HEK293 (cell line): ENCODE measurements at regions not wholly inside any gene's neighbourhood (a gene's known extent, or its start where the extent isn't known, plus 50 kb on each side); places are given as distances from the start of the nearest gene placed in this dataset.

Source experiments
- CTCF ChIA-PET: fragments of 350-600 bp; formaldehyde crosslinking; extraction: SDS; loops from one replicate; lab custom pipeline; 2021; ENCODE audit warnings: antibody characterized with exemption; lab: Yijun Ruan, JAX
- POLR2A ChIA-PET: fragments of 300-600 bp; formaldehyde crosslinking; extraction: SDS; loops from one replicate; lab custom pipeline; 2020; ENCODE audit warnings: antibody characterized with exemption, inconsistent platforms; lab: Yijun Ruan, JAX
- H3K27ac ChIP-seq: fragments of 200-500 bp; sonication (Bioruptor generic); 2 replicates; pipeline ENCODE4 v1.5.1; 2014; ENCODE audit warnings: low read depth, low read length, control low read depth, inconsistent platforms; ENCODE audit errors: extremely low read depth
- H3K36me3 ChIP-seq, 2 experiments: fragments of 200-500 bp in 1 of 2; sonication (Bioruptor generic) in 1 of 2; 1 replicate in 1 of 2; 2 replicates in 1 of 2; pipeline ENCODE4 v1.5.1; 2014 to 2017; ENCODE audit warnings: inconsistent platforms in 2 of 2, low read length in 2 of 2; ENCODE audit not compliant: control insufficient read depth in 2 of 2, insufficient read depth in 1 of 2
- H3K4me1 ChIP-seq: fragments of 200-500 bp; sonication (Bioruptor generic); 2 replicates; pipeline ENCODE4 v1.5.1; 2014; ENCODE audit warnings: mild to moderate bottlenecking, low read length, inconsistent platforms; ENCODE audit not compliant: control insufficient read depth, insufficient read depth
- H3K4me3 ChIP-seq: 2 replicates; pipeline ENCODE4 v1.5.1; 2011; ENCODE audit warnings: low read depth, mild to moderate bottlenecking, control low read depth, low read length, moderate library complexity
- H3K9me3 ChIP-seq: fragments of 200-500 bp; sonication (Bioruptor generic); 2 replicates; pipeline ENCODE4 v1.5.1; 2014; ENCODE audit warnings: low read depth, low read length, inconsistent platforms; ENCODE audit not compliant: control insufficient read depth, insufficient read depth
- HOXA7 ChIP-seq: sonication (generic); formaldehyde crosslinking; IDR thresholded peaks from 2 replicates; pipeline ENCODE4 v1.8.1; 2022; ENCODE audit warnings: missing genetic modification reagents, borderline replicate concordance
- HOXD13 ChIP-seq: sonication (generic); formaldehyde crosslinking; IDR thresholded peaks from 2 replicates; pipeline ENCODE4 v1.8.0; 2022; ENCODE audit warnings: missing genetic modification reagents, borderline replicate concordance
- KLF16 ChIP-seq: fragments of 450-650 bp; formaldehyde crosslinking; IDR thresholded peaks from 2 replicates; pipeline ENCODE4 v1.5.1; 2017; ENCODE audit warnings: missing biosample characterization, missing genetic modification characterization
- YY1 ChIP-seq: fragments of 450-650 bp; formaldehyde crosslinking; IDR thresholded peaks from 2 replicates; pipeline ENCODE4 v1.5.1; 2018; ENCODE audit warnings: missing biosample characterization, missing genetic modification characterization
- ZNF114 ChIP-seq: fragments of 450-650 bp; formaldehyde crosslinking; IDR thresholded peaks from 2 replicates; pipeline ENCODE4 v1.5.0; 2017; ENCODE audit warnings: missing biosample characterization, missing genetic modification characterization
- ZNF350 ChIP-seq: fragments of 450-650 bp; formaldehyde crosslinking; IDR thresholded peaks from 2 replicates; pipeline ENCODE4 v1.5.0; 2017; ENCODE audit warnings: missing biosample characterization, mild to moderate bottlenecking, missing genetic modification characterization
- ZNF433 ChIP-seq: fragments of 450-650 bp; formaldehyde crosslinking; IDR thresholded peaks from 2 replicates; pipeline ENCODE4 v1.5.1; 2016; ENCODE audit warnings: missing biosample characterization, missing genetic modification characterization, low read depth
- ZNF473 ChIP-seq: fragments of 450-650 bp; formaldehyde crosslinking; IDR thresholded peaks from 2 replicates; pipeline ENCODE4 v1.5.1; 2017; ENCODE audit warnings: missing biosample characterization, missing genetic modification characterization
- ZNF501 ChIP-seq: fragments of 450-650 bp; formaldehyde crosslinking; IDR thresholded peaks from 2 replicates; pipeline ENCODE4 v1.5.1; 2016; ENCODE audit warnings: missing biosample characterization, missing genetic modification characterization
- ZNF561 ChIP-seq: fragments of 450-650 bp; IDR thresholded peaks from 2 replicates; pipeline ENCODE4 v1.5.1; 2018; ENCODE audit warnings: missing biosample characterization, missing genetic modification characterization, borderline replicate concordance
- ZNF768 ChIP-seq: fragments of 450-650 bp; formaldehyde crosslinking; IDR thresholded peaks from 2 replicates; pipeline ENCODE4 v1.5.1; 2018; ENCODE audit warnings: missing biosample characterization, mild to moderate bottlenecking, missing genetic modification characterization
- ZNF837 ChIP-seq: fragments of 450-650 bp; formaldehyde crosslinking; IDR thresholded peaks from 2 replicates; pipeline ENCODE4 v1.5.1; 2016; ENCODE audit warnings: missing biosample characterization, missing genetic modification characterization
- TF ChIP-seq, protein P1 (sequence below): fragments of 450-650 bp; IDR thresholded peaks from 2 replicates; pipeline ENCODE4 v1.5.1; 2018; ENCODE audit warnings: missing biosample characterization, missing genetic modification characterization
- TF ChIP-seq, protein P2 (sequence below): fragments of 450-650 bp; formaldehyde crosslinking; IDR thresholded peaks from 2 replicates; pipeline ENCODE4 v1.5.1; 2016; ENCODE audit warnings: missing biosample characterization, missing genetic modification characterization
- TF ChIP-seq, protein P3 (sequence below): fragments of 450-650 bp; formaldehyde crosslinking; IDR thresholded peaks from 2 replicates; pipeline ENCODE4 v1.5.1; 2017; ENCODE audit warnings: missing biosample characterization, missing genetic modification characterization
- TF ChIP-seq, protein P4 (sequence below): fragments of 450-650 bp; formaldehyde crosslinking; IDR thresholded peaks from 2 replicates; pipeline ENCODE4 v1.5.1; 2016; ENCODE audit warnings: missing biosample characterization, missing genetic modification characterization
- TF ChIP-seq, protein P5 (sequence below): fragments of 450-650 bp; formaldehyde crosslinking; IDR thresholded peaks from 2 replicates; pipeline ENCODE4 v1.5.1; 2016; ENCODE audit warnings: missing biosample characterization, missing genetic modification characterization
- TF ChIP-seq, protein P6 (sequence below): fragments of 450-650 bp; formaldehyde crosslinking; IDR thresholded peaks from 2 replicates; pipeline ENCODE4 v1.5.1; 2016; ENCODE audit warnings: missing biosample characterization, missing genetic modification characterization
- TF ChIP-seq, protein P7 (sequence below): fragments of 450-650 bp; formaldehyde crosslinking; IDR thresholded peaks from 2 replicates; pipeline ENCODE4 v1.5.1; 2016; ENCODE audit warnings: missing biosample characterization, missing genetic modification characterization

DNA sequence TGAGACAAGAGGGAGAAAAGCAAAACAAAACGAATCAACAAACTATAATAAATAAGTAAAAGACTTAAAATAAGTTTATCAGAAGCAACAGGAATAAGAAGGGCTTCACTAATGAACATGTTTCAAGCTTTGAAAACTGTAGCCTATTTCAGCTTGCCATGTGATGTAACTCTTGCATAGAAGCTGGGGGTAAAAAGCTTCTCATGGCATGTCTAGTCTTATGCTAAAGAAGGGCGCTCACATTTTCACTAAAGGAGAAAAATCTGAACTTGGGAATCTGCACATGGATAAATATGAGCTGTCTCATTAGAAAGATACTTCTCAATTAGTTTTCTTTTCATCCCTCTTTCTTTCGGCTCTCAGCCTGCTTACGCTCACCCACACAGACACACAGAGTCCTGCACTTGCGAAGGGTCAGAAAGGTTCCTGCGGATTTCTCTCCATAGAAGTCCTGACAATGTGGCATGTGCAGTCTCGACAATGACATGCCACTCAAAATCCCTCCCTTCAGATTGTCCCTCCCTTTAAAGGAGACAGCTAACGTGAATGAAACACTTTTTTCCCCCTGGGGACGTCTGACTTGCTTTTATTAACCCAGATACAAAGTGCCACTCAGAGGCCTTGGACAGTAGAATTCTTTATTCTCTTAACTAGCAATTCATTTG lies 568.9 kb upstream of the NR2F2 start (continued):
- TF ChIP-seq, protein P1, sequence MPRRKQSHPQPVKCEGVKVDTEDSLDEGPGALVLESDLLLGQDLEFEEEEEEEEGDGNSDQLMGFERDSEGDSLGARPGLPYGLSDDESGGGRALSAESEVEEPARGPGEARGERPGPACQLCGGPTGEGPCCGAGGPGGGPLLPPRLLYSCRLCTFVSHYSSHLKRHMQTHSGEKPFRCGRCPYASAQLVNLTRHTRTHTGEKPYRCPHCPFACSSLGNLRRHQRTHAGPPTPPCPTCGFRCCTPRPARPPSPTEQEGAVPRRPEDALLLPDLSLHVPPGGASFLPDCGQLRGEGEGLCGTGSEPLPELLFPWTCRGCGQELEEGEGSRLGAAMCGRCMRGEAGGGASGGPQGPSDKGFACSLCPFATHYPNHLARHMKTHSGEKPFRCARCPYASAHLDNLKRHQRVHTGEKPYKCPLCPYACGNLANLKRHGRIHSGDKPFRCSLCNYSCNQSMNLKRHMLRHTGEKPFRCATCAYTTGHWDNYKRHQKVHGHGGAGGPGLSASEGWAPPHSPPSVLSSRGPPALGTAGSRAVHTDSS (tag by site-specific recombination) = no peak
- TF ChIP-seq, protein P2, sequence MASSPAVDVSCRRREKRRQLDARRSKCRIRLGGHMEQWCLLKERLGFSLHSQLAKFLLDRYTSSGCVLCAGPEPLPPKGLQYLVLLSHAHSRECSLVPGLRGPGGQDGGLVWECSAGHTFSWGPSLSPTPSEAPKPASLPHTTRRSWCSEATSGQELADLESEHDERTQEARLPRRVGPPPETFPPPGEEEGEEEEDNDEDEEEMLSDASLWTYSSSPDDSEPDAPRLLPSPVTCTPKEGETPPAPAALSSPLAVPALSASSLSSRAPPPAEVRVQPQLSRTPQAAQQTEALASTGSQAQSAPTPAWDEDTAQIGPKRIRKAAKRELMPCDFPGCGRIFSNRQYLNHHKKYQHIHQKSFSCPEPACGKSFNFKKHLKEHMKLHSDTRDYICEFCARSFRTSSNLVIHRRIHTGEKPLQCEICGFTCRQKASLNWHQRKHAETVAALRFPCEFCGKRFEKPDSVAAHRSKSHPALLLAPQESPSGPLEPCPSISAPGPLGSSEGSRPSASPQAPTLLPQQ (tag by site-specific recombination) = no peak
- TF ChIP-seq ZNF561 (tag by site-specific recombination) = no peak
- TF ChIP-seq YY1 (tag by site-specific recombination) = no peak
- TF ChIP-seq, protein P3, sequence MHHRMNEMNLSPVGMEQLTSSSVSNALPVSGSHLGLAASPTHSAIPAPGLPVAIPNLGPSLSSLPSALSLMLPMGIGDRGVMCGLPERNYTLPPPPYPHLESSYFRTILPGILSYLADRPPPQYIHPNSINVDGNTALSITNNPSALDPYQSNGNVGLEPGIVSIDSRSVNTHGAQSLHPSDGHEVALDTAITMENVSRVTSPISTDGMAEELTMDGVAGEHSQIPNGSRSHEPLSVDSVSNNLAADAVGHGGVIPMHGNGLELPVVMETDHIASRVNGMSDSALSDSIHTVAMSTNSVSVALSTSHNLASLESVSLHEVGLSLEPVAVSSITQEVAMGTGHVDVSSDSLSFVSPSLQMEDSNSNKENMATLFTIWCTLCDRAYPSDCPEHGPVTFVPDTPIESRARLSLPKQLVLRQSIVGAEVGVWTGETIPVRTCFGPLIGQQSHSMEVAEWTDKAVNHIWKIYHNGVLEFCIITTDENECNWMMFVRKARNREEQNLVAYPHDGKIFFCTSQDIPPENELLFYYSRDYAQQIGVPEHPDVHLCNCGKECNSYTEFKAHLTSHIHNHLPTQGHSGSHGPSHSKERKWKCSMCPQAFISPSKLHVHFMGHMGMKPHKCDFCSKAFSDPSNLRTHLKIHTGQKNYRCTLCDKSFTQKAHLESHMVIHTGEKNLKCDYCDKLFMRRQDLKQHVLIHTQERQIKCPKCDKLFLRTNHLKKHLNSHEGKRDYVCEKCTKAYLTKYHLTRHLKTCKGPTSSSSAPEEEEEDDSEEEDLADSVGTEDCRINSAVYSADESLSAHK (tag by site-specific recombination) = no peak
- TF ChIP-seq, protein P4, sequence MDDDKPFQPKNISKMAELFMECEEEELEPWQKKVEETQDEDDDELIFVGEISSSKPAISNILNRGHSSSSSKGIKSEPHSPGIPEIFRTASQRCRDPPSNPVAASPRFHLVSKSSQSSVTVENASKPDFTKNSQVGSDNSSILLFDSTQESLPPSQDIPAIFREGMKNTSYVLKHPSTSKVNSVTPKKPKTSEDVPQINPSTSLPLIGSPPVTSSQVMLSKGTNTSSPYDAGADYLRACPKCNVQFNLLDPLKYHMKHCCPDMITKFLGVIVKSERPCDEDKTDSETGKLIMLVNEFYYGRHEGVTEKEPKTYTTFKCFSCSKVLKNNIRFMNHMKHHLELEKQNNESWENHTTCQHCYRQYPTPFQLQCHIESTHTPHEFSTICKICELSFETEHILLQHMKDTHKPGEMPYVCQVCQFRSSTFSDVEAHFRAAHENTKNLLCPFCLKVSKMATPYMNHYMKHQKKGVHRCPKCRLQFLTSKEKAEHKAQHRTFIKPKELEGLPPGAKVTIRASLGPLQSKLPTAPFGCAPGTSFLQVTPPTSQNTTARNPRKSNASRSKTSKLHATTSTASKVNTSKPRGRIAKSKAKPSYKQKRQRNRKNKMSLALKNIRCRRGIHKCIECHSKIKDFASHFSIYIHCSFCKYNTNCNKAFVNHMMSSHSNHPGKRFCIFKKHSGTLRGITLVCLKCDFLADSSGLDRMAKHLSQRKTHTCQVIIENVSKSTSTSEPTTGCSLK (tag by site-specific recombination) = no peak
- TF ChIP-seq, all 188 proteins: peak for 0

DNA sequence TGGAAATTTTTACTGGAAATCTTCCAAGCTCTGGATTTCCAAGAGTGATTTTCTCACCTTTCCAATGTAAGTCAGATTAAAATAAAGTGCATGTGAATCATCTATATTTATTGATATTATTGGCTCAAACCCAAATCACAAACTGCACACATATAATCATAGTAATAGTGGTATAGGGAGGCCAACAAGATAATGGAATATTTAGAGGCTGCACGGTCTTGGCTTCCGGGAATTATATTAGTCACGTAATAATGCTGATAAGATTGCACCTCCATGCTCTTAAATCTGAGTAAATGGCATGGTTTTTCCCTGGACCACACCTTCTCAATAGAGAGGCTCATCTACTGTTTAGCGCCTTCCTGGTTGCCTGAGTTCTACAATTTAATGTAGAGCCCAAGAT lies 567.1 kb upstream of the NR2F2 start:
- H3K9me3 ChIP-seq = no peaks in the 10 kb centered on the region; the same call in 1 of the 2 replicates
- no peaks in the 10 kb centered on the region for H3K36me3 ChIP-seq
- ChIA-PET POLR2A (no interaction called here), CTCF (no interaction called here)
- no peak overlapping the region for H3K4me3 ChIP-seq
- H3K27ac ChIP-seq = no peak overlapping the region
- no peaks in the 10 kb centered on the region for H3K4me1 ChIP-seq
- TF ChIP-seq, protein P1 (tag by site-specific recombination) = no peak
- TF ChIP-seq, protein P5, sequence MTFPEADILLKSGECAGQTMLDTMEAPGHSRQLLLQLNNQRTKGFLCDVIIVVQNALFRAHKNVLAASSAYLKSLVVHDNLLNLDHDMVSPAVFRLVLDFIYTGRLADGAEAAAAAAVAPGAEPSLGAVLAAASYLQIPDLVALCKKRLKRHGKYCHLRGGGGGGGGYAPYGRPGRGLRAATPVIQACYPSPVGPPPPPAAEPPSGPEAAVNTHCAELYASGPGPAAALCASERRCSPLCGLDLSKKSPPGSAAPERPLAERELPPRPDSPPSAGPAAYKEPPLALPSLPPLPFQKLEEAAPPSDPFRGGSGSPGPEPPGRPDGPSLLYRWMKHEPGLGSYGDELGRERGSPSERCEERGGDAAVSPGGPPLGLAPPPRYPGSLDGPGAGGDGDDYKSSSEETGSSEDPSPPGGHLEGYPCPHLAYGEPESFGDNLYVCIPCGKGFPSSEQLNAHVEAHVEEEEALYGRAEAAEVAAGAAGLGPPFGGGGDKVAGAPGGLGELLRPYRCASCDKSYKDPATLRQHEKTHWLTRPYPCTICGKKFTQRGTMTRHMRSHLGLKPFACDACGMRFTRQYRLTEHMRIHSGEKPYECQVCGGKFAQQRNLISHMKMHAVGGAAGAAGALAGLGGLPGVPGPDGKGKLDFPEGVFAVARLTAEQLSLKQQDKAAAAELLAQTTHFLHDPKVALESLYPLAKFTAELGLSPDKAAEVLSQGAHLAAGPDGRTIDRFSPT (tag by site-specific recombination) = no peak
- TF ChIP-seq ZNF501 (tag by site-specific recombination) = no peak
- TF ChIP-seq, protein P6, sequence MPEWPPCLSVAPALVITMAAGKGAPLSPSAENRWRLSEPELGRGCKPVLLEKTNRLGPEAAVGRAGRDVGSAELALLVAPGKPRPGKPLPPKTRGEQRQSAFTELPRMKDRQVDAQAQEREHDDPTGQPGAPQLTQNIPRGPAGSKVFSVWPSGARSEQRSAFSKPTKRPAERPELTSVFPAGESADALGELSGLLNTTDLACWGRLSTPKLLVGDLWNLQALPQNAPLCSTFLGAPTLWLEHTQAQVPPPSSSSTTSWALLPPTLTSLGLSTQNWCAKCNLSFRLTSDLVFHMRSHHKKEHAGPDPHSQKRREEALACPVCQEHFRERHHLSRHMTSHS (tag by site-specific recombination) = no peak
- TF ChIP-seq ZNF114 (tag by site-specific recombination) = no peak
- TF ChIP-seq ZNF473 (tag by site-specific recombination) = no peak
- no peak for TF ChIP-seq ZNF768 (tag by site-specific recombination)
- TF ChIP-seq HOXA7 (CRISPR knock-in tag) = no peak
- TF ChIP-seq ZNF350 (tag by site-specific recombination) = no peak
- TF ChIP-seq ZNF433 (tag by site-specific recombination) = no peak
- no peak for TF ChIP-seq ZNF837 (tag by site-specific recombination)
- TF ChIP-seq, protein P7, sequence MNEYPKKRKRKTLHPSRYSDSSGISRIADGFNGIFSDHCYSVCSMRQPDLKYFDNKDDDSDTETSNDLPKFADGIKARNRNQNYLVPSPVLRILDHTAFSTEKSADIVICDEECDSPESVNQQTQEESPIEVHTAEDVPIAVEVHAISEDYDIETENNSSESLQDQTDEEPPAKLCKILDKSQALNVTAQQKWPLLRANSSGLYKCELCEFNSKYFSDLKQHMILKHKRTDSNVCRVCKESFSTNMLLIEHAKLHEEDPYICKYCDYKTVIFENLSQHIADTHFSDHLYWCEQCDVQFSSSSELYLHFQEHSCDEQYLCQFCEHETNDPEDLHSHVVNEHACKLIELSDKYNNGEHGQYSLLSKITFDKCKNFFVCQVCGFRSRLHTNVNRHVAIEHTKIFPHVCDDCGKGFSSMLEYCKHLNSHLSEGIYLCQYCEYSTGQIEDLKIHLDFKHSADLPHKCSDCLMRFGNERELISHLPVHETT (tag by site-specific recombination) = no peak
- TF ChIP-seq KLF16 = no peak
- TF ChIP-seq HOXD13 (CRISPR knock-in tag) = no peak
